NCI-H187 treated with DMSO at 0.1 percent for 48 hours (cell line): ENCODE measurements at regions not wholly inside any gene's neighbourhood (a gene's known extent, or its start where the extent isn't known, plus 50 kb on each side); places are given as distances from the start of the nearest gene placed in this dataset.

Experiments
- DNase-seq: peaks from one replicate; lab custom pipeline; 2025; lab: John Stamatoyannopoulos, UW

DNA sequence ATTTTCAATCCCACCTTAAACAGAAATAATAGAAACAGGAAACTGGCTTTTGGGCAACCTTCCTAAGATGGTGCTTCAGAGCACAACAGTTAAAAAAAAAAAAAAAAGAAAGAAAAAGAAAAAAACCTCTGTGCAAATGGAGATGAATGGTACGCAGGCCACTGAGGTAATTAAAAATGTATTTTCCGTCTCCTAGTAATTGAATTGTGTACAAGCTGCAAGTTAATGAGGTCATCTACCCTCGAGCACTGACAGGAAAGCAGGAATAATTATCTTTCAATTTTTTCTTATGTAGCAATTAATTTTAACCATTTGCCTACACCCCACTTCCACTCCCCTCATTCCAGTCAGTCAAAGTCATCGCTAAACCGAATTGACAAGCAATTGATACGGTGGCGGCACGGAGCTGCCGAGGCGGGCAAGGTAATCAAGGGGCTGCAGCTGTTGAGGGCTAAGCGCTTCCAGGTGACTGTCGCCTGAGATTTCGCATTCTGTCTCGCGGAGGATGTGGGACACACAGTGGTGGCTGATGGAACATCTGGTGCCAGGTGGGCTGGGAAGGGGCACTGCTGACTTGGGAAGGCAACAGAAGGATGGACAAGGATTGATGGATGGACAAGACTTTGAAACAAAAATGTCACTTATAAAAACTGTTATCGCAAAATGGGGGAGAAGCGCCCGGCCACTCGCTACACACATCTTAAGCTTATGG, 109.4 kb downstream of the RCN1 start:
- DNase-seq: no peak

GRCh38 chr11:32204751-32205150, 113.9 kb downstream of the RCN1 start:
- no peak for DNase-seq

DNA sequence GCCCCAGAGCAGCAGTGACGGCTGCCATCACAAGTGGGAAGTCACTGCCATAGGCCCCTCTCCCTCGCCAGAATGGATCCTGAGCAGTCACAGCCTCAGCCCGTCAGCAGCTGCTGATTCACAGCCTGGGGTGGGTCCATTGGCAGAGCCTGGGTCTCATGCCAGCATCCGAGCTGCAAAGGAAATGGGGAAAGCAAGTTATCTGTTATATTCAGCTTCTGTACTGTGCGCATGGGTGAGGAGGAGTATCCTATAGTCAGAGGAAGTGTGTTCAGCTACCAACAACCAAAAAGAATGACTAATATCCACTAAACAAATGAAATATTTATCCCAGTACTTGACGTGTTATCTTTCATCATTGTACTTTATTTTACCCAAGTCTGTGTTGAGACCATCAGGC, 119.7 kb downstream of the RCN1 start:
- no peak for DNase-seq

DNA sequence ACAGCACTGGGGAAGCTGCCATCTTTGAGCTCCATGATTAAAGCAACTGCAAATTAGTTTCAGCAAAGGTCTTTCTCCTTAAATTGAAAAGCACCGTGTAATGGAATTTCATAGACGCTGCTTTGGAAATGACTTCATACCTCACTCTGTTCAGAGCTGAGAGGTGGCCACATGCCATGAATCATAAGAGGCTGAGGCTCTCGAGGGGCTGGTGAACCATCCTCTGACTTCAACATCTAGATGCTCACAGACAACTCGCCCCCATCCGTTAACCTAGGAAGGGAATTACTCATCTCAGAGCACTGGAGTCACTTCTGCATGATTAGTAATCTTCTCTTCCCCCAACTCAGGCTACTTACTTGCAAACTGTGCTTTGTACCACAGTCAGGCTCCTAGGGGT, 122.3 kb downstream of the RCN1 start:
- no peak for DNase-seq

DNA sequence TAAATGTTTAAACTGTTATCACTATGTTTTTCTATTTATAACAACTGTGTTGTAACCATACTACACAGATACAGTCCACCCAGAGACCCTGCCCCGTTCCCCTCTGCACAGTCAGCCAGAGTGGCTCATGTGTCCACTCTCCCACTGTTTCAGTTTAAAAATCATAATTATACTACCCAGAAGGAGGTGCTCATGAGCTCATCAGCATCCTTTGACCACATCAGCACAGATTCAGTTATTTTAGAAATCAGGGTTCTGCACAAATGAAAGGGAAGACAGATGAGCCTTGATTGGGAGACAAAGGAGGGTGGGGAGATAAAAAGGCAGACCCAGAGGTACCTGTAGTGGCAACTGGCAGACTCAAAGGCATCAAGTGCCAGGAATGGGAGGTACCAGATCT, 124.3 kb downstream of the RCN1 start:
- DNase-seq: no peak

GRCh38 chr11:32216749-32217148, 125.9 kb downstream of the RCN1 start:
- DNase-seq: no peak

- no peak for DNase-seq
Measured at GRCh38 chr11:32219320-32219719, 128.4 kb downstream of the RCN1 start.

- no peak for DNase-seq
Measured at GRCh38 chr11:32221476-32222032, 130.7 kb downstream of the RCN1 start.

DNA sequence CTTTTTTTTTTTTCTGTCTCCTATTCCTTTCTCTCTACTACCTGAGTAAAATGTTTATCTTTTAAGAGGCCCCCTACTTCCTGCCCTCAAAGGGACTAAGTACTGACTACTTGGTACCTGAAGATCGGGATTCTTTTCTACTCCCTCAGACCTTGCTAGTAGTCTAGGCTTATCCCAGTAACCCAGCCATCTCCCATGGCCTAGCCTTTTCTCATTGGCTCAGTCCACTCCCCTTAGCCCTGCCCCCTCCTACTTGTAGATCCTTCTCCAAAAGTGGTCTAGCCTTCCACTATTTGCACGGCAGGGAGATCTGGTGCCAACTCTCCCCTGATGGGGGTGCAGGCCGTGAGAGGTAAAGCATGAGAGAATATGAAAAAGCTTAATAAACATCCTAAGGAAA, 133.7 kb downstream of the RCN1 start:
- no peak for DNase-seq

GRCh38 chr11:32225571-32226285, 134.9 kb downstream of the RCN1 start:
- DNase-seq: no peak

GRCh38 chr11:32226480-32226879, 135.6 kb downstream of the RCN1 start:
- no peak for DNase-seq

DNA sequence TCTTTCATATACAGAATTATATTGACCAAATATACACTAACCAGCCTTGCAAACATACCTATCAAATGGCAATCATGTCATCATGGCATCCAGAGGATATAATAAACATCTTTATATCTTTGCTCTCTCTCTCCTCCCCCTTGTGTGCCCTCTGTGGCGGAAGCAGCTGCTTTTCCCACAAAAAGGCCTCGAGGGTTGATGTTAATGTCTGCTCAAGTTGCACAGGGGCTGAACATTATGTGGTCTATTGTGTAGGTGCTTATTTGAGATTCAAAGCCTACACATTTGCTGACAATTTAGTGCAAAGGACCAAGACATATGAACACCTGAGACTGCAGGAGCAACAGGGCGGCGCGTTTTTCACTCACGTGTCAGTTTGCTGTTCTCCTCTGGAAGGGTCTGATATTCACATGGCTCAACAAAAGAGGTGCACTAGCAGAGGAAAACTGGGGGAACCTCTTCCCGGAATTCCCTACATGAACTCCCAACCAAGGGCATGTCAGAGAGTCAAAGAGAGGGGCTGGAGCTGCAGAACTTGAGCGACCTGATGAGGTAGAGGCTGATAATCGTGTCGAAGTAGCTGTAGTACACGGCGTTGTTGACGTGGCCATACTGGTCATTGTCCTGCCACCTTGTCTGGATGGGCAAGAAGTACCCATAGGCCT, 138.8 kb downstream of the RCN1 start:
- DNase-seq: no peak

- DNase-seq: no peak
Measured at GRCh38 chr11:32231909-32232493, 141.1 kb downstream of the RCN1 start.

DNA sequence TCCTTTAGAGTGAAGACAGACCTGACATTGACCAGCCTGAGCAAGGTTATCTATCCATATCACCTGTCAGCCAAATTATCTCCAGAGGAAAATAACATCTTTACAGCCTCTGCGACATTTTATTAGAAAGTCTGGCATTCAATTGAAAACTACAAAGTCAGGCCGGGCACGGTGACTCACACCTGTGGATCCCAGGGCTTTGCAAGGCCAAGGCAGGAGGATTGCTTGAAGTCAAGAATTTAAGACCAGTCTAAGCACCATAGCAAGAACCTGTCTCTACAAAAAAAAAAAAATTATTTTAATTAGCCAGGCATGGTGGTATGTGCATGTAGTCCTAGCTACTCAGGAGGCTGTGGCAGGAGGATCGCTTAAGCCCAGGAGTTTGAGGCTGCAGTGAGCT, 141.6 kb downstream of the RCN1 start:
- no peak for DNase-seq

- no peak for DNase-seq
Measured at GRCh38 chr11:32233276-32233675, 142.4 kb downstream of the RCN1 start.

GRCh38 chr11:32233928-32234327, 143.1 kb downstream of the RCN1 start:
- no peak for DNase-seq

DNA sequence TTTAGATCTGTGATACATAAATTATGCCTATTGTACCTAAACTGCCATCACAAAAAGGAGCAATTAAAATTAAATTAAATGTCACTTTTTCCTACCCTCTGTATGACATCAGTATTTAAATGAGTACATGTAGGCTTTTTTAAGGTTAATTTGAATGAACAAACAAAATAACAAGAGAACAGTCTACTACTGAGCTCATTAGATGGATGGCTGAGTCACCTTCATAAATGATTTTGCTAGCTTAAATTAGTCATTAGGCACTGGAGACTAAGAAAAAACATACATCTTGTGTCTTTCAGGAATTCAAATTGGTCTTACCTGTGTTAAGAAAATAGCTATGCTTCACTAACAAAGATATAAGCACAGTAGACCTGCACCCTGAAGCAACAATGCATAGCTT, 153.6 kb downstream of the RCN1 start:
- DNase-seq: no peak

DNA sequence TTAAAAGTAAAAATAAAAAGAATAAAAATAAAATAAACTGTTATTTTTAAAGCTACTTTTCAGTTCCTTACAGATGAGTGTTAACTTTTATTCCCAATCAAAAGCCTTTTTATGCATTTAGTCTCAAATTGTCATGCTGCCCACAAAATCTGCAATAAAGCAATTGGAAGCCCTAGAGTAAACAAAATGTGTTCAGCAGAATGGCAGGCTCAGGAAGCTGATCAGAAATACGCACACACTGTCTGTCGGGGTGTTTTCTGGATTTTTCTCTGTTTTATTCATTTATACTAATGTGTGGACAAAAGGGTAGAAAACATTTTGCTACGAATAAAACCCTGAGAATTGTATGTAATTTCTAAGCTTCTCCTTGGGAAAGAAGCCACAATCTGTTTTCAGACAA, 162.8 kb downstream of the RCN1 start:
- DNase-seq: no peak

GRCh38 chr11:32255841-32256240, 165.0 kb downstream of the RCN1 start:
- no peak for DNase-seq

- no peak for DNase-seq
Measured at GRCh38 chr11:32256466-32256865, 165.6 kb downstream of the RCN1 start.

DNA sequence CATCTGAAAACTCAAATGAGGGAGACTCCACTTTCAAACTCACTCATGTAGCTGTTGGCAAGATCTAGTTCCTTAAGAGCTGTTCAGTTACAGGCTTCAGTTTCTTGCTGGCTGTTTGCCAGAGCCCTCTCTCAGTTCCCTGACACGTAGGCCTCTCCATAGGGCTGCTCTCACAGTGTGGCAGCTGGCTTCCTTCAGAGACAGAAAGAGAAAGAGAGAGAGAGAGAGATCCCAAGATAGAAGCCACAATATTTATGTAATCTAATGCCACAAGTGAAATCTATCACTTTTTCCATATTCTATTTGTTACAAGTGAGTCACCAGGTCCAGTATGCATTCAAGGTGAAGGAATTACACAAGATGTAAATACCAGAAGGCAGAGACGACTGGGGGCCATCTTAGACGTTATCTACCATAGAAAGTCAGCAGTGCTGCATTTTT, 168.8 kb downstream of the RCN1 start:
- DNase-seq: no peak

DNA sequence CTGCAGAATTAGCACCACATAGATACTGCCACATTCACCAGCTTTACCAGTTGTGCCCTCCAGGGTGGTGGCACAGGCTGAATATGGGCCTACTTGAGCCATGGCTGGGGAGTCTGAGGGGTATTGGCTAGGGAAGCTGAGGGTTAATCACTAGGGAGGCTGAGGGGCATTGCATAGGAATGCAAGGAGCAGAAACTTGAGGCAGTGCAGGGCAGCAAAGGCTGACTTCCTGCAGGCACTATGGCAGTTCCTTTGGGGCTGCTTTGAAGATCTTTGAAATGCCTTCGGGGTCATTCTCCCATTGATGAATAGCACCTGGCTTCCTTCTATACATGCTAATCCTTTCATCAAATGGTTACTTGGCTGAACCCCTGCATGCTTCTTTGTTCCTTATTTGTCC, 171.5 kb downstream of the RCN1 start:
- DNase-seq: no peak

- no peak for DNase-seq
Measured at GRCh38 chr11:32265911-32266310, 169.4 kb downstream of the WT1 start.
